ENCODE measurements at regions not wholly inside any gene's neighbourhood (a gene's known extent, or its start where the extent isn't known, plus 50 kb on each side); places are given as distances from the start of the nearest gene placed in this dataset.

DNA sequence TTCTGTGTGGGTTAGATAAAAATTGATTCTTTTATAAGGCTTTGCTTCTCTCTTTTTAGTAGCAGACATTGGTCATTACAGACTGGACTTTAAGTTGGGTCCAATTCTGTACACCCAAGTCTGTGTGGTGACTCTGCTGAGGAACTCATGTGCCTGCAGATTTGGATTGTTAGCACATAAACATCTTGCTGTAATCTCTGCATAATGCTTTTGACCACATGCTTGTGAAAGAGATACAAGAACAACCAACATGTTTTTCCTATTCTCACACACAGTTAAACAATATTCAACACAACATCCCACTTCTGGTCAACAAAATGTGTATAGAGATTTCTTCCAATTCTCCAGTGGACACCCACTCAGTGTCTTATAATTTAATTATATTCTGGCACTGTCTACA, 270.1 kb downstream of the RDH14 start:
- TF ChIP-seq POLR2A (IDR thresholded peaks at IDR 0.05): no peak
- TF ChIP-seq, protein P1, sequence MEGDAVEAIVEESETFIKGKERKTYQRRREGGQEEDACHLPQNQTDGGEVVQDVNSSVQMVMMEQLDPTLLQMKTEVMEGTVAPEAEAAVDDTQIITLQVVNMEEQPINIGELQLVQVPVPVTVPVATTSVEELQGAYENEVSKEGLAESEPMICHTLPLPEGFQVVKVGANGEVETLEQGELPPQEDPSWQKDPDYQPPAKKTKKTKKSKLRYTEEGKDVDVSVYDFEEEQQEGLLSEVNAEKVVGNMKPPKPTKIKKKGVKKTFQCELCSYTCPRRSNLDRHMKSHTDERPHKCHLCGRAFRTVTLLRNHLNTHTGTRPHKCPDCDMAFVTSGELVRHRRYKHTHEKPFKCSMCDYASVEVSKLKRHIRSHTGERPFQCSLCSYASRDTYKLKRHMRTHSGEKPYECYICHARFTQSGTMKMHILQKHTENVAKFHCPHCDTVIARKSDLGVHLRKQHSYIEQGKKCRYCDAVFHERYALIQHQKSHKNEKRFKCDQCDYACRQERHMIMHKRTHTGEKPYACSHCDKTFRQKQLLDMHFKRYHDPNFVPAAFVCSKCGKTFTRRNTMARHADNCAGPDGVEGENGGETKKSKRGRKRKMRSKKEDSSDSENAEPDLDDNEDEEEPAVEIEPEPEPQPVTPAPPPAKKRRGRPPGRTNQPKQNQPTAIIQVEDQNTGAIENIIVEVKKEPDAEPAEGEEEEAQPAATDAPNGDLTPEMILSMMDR (IDR thresholded peaks at IDR 0.05): no peak
